NCI-H1694 (cell line): ENCODE measurements at regions not wholly inside any gene's neighbourhood (a gene's known extent, or its start where the extent isn't known, plus 50 kb on each side); places are given as distances from the start of the nearest gene placed in this dataset.
A peak's percentile ranks its signal among the peaks of the same experiment; 100 is the strongest.

ENCODE experiments used
- DNase-seq: peaks from one replicate; lab custom pipeline; 2025; lab: John Stamatoyannopoulos, UW

DNA sequence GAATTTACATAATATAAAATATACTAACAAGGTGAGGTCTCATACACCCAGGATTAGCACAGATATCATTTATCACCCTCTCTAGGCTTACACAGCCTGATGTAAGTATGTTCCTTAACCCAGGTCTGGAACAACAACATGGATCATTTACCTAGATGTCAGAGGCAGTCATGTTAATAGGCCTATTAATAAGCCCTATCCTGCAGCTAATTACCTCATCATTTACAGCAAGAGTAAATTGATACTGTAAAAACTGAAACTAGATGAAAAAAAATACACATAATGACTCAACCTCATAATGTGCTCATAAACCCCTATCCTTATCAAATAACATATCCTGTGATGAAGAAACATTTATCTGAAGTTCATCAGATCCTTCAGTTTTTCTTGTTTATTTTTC, 334.3 kb upstream of the MANEA start:
- DNase-seq = no peak

- DNase-seq = no peak
Observed at GRCh38 chr6:95244751-95245150, 332.6 kb upstream of the MANEA start.

DNA sequence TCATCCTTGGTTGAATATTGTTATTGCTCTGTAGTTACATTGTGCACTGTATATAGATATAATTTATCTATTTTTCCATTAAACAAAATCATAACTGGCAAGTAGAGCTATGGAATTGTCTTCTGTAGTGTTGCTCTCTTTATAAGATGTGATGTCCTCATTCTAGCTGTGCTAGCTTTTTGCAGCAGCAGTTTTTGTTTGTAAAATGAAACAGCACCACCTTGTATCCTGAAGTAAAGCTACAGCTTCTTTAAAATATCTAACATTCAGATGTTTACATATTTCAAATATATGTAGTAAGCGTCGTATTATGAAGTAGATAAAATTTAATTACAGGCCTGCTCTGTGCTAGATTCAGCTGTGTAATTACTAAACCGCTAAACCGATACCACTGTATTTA, 328.8 kb upstream of the MANEA start:
- DNase-seq = no peak

GRCh38 chr6:95249175-95249574, 328.2 kb upstream of the MANEA start:
- no peak for DNase-seq

DNA sequence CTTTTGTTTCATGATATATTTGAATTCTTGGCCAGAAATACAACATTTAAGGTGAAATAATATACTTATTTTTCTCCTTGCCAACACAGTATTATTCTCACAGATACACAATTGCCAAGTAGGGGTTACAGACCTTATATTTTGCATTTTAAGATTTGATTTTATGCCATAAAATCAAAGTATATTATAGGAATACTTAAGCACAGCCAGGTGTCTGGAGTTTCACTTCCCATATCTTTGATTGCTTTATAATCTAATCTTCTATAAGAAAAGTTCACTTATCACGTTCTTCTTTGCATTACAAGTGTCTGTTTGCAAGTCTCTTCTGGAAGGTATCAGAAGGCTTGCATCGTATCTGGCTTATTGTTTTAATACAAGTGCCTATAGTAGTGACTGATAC, 327.7 kb upstream of the MANEA start:
- no peak for DNase-seq

DNA sequence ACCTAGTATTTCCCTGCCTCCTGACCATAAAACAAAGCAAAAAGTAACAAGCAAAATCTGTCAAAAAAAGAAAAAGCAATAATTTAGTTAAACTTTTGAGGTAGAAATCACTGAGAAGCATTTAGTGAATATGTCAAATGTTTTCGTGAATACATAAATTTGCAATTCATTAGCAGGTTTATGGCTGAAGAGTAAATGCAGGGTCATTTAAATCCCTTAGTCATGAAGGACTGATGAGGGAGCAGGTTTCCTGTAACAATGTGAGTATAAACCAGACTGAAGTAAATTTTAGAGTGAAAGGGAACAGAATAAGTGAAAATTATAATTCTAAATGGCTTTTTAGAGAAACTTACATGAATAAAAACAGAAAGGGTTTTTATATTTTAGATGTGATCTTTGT, 313.5 kb upstream of the MANEA start:
- no peak for DNase-seq

GRCh38 chr6:95266537-95267258, 310.6 kb upstream of the MANEA start:
- no peak for DNase-seq

- no peak for DNase-seq
Observed at GRCh38 chr6:95274686-95275235, 302.6 kb upstream of the MANEA start.

DNA sequence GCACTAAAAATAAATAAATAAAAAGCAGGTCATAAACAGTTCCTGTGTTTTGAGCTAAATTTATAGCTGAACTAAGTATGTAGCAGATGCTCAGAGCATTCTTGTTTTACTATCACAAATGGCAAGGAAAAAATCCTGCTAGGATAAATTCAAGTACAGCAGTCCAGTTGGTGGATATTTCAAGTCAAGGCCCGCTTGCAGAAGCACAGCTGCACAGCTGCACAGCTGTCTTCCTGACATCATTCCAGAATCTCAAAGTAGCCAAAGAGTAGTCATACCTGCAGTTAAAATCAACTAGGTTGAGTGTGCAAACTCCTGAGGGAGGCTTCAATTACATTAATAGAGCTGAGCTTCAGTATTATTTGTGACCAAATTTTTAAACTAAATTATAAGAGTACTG, 297.7 kb upstream of the MANEA start:
- no peak for DNase-seq

DNA sequence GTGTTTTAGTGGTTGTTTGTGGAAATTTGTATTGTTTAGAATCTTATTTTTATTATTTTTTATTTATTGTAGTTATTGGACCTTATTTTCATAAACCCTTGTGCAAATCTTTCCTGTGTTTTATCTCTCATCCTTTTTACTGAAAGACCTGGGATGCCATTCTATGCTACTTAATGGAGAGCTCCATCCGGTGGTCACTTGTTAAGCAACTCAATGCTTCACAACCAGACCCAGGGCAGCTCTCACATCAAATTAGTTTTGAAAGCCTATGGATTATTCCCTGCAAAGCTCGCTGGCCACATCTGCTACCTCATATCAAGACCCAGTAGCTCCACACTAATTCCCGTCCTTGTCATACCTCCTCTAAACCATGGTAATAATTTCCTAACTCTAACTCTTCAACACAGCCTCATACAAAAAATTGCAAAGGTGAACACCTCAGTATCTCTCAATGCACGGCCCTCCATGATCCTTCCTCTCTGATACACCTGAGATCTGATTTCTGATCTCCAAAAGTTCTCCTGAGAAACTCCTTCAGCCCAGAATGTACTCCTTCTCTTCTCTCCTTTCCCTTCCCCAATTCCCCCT, 296.6 kb upstream of the MANEA start:
- peak; percentile 49 for DNase-seq

DNA sequence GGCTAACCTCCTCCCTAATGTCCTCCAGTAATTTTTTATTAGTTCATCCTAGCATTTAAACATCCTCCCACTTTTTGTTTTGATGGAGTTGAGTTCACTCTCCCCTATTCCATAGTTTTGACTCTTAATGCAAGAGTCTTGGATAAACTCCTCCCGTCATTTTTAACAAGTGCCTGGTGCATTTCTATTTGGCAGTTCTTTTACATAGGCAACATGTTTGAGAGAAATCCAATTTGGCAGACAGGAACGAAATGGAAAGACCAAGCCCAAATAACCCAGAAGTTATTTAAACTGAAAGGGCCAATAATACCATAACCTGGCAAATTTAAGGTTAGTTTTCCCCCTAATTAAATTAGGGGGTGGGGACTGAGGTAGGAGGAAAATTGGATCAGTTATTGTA, 291.5 kb upstream of the MANEA start:
- DNase-seq = no peak

DNA sequence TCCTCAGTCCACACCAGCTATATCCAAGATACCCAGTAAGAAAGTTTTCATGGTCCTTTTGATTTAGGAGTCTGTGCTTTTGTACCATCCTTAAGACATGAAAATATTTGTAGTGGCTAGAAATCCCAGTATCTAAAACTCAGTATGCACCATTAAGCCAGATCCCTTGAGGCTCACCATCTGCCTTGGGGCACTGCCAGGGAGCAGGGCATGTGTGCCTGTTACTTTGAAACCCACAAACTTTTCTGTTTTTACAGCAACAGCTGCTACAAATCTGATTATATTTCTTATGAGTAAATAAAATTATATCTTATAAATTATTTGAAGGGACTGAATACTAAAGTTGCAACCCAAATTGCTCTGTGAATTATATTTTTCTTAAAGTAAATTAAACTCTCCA, 290.5 kb upstream of the MANEA start:
- DNase-seq = peak; percentile 46

GRCh38 chr6:95288251-95288650, 289.1 kb upstream of the MANEA start:
- DNase-seq = no peak

DNA sequence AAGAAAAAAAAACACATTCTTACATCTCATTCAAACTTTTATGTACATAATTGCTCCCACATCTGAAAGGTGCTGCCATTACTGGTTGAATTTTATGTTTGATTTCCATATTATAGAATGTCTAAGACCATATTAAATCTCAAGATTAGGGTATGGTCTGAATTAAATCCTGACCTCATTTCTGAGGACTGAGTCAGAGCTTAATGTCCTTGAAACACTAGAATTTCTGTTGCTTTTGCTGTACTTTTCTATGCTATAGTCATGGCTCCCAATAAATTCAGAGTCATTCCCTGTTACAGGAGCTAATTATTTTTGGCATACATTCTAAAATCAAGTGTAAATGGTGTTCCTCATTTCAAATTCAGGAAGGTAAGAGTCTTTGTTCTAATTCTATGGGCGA, 285.3 kb upstream of the MANEA start:
- no peak for DNase-seq

GRCh38 chr6:95293257-95293656, 284.1 kb upstream of the MANEA start:
- no peak for DNase-seq

GRCh38 chr6:95294043-95294442, 283.3 kb upstream of the MANEA start:
- DNase-seq = no peak

- DNase-seq = no peak
Observed at GRCh38 chr6:95309545-95309944, 267.8 kb upstream of the MANEA start.

DNA sequence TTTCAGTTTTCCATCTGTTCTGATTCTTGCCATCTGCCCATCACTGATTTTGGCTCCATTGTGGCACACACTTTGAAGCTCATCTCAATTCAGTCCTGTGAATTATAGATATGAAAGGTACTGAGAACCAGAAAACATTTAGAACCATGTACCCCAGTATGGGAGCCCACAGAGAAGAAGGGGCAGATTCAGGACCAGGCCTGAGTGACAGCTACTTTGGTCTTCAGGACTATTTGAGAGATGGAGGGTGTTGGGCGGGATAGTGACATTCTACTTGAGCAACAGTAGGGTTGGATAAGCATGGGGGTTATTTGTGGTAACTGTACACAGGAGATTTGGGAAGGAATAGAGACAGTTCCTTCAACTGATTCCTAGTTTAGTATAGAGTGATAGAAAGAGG, 259.2 kb upstream of the MANEA start:
- DNase-seq = peak; percentile 2

DNA sequence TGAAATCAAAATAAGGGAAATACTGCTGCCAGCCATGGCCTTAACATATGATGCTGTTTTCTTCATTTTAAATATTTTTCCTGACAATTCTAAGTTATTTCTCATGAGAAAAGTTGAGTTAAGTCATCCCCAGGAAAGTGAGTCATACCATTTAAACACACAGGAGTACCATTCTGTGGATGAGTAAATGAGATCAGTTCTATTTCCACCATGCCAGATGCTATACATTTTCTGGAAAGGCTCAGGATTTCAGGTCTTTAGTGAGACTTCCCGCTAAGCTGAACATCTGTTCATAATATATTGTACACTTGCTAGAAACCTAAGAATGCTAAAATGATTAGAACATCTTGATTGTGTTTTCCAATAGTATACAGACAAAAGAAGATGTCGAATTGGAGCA, 256.2 kb upstream of the MANEA start:
- peak; percentile 35 for DNase-seq

DNA sequence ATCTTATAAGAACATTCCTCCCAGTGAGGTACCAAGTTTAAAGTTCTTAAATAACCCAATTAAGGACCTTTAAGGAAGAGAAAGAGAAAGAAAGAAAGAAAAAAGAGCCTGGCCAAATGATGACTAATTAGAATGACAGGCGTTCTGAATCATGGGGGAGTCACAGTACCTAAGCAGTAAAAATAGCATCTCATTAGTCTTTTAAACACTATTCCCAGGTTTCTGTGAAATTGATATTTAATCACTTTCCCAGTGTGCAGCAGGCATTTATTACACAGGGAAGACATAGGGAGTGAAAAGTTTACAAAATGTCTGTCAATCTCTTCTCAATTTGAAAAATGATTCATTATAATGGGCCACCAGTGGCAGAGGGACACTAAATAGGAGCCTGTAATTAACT, 251.4 kb upstream of the MANEA start:
- DNase-seq = no peak

DNA sequence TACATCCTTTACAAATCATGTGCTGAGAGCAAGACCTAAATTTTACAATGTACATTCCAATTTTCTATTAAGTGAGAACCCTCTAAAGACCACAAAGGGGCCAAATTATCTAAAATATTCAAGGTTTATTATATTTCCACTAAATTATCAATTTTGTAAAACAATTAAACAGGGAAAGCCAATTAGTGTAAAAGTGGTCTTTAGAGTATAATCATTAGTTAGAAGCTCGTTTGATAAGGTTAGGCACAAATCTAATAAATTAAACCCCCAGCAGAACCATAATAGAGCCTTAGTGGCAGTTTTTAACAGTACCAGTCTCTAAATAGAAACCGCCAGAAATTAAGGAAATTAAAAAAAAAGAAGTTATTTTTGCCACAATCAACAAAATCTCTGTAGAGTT, 249.1 kb upstream of the MANEA start:
- DNase-seq = no peak

DNA sequence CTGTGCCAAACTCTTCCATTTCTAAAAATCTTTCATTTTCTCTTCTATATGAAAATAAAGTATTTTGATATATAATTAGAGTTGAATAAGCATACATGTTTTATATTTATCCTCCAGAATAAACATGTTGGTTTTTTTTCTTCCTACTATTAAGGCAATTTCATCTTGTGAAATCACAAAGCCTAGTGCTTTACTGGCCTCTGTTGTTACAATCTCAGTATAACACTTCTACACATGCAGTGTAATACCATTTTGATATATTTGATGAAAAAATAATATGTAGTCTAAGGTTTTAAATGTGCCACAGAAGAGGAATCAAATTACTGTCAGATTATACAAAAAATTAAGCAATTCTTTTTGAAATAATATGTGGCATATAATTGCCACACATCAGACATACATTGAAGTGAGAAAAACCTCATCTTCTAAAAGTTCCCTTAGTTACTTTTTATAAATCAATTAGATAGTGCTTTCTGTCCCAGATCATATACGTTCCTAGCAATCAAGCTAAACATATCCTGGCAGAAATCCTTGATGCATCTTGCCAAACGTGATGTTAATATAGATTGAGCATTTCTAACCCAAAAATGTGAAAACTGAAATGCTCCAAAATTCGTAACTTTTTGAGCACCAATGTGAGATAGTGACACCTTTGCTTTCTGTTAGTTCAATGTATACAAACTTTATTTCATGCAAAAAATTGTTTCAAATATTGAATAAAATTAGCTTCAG, 225.1 kb upstream of the MANEA start:
- DNase-seq = no peak

DNA sequence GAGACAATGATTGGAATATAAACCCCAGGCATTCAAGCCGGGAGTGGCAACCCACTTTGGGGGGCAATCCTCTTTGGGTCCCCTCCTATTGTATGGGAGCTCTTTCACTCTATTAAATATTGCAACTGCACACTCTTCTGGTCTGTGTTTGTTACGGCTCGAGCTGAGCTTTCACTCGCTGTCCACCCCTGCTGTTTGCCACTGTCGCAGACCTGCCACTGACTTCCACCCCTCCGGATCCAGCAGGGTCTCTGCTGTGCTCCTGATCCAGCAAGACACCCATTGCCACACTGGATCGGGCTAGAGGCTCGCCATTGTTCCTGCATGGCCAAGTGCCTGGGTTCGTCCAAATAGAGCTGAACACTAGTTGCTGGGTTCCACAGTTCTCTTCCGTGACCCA, 222.8 kb upstream of the MANEA start:
- DNase-seq = no peak
